ENCODE measurements at regions not wholly inside any gene's neighbourhood (a gene's known extent, or its start where the extent isn't known, plus 50 kb on each side); places are given as distances from the start of the nearest gene placed in this dataset.

- Histone ChIP-seq H3K4me3 (no peak overlapping the region), H3K27ac (no peak overlapping the region), H3K4me1 (ENCODE audit: control insufficient read depth in 1 of 2, low read depth in 2 of 2) (no peaks in the 10 kb centered on the region), H3K27me3 (replicated peaks; ENCODE audit: insufficient read depth) (no peaks in the 10 kb centered on the region), H3K9me3 (no peaks in the 10 kb centered on the region), H3K36me3 (no peaks in the 10 kb centered on the region)
- ATAC-seq (ENCODE audit: insufficient number of reproducible peaks, low FRiP score, low read depth) (no peak), DNase-seq (ENCODE audit: low spot score) (no peak)
- TF ChIP-seq CTCF (IDR thresholded peaks at IDR 0.05) = no peak
These were observed 364.0 kb upstream of the EEF2KMT start for GRCh38 chr16:5461574-5461973.

- no peak for DNase-seq (ENCODE audit: low spot score)
- Histone ChIP-seq H3K4me3 (no peak overlapping the region), H3K27me3 (replicated peaks; ENCODE audit: insufficient read depth) (no peaks in the 10 kb centered on the region), H3K27ac (no peak overlapping the region), H3K9me3 (no peaks in the 10 kb centered on the region), H3K36me3 (no peaks in the 10 kb centered on the region), H3K4me1 (ENCODE audit: control insufficient read depth in 1 of 2, low read depth in 2 of 2) (no peaks in the 10 kb centered on the region)
- TF ChIP-seq CTCF (IDR thresholded peaks at IDR 0.05) = no peak
- no peak for ATAC-seq (ENCODE audit: insufficient number of reproducible peaks, low FRiP score, low read depth)
These were observed 363.5 kb upstream of the EEF2KMT start for GRCh38 chr16:5461141-5461540.

- H3K27ac ChIP-seq = no peak overlapping the region
- no peak for DNase-seq (ENCODE audit: low spot score)
- ATAC-seq (ENCODE audit: insufficient number of reproducible peaks, low FRiP score, low read depth) = no peak
- no peaks in the 10 kb centered on the region for H3K4me1 ChIP-seq (ENCODE audit: control insufficient read depth in 1 of 2, low read depth in 2 of 2)
- no peak overlapping the region for H3K4me3 ChIP-seq
- no peaks in the 10 kb centered on the region for H3K27me3 ChIP-seq (replicated peaks; ENCODE audit: insufficient read depth)
- TF ChIP-seq CTCF (IDR thresholded peaks at IDR 0.05) = no peak
- H3K36me3 ChIP-seq = no peaks in the 10 kb centered on the region
- H3K9me3 ChIP-seq = no peaks in the 10 kb centered on the region
These were observed 363.1 kb upstream of the EEF2KMT start for GRCh38 chr16:5460701-5461100.

- ATAC-seq (ENCODE audit: insufficient number of reproducible peaks, low FRiP score, low read depth) = no peak
- Histone ChIP-seq H3K9me3 (no peaks in the 10 kb centered on the region), H3K27me3 (replicated peaks; ENCODE audit: insufficient read depth) (no peaks in the 10 kb centered on the region), H3K4me1 (ENCODE audit: control insufficient read depth in 1 of 2, low read depth in 2 of 2) (no peaks in the 10 kb centered on the region), H3K4me3 (no peak overlapping the region), H3K27ac (no peak overlapping the region), H3K36me3 (no peaks in the 10 kb centered on the region)
- no peak for TF ChIP-seq CTCF (IDR thresholded peaks at IDR 0.05)
- no peak for DNase-seq (ENCODE audit: low spot score)
These were observed 362.3 kb upstream of the EEF2KMT start for GRCh38 chr16:5459863-5460262.

- no peak overlapping the region for H3K27ac ChIP-seq
- no peaks in the 10 kb centered on the region for H3K27me3 ChIP-seq (replicated peaks; ENCODE audit: insufficient read depth)
- H3K36me3 ChIP-seq = no peaks in the 10 kb centered on the region
- ATAC-seq (ENCODE audit: insufficient number of reproducible peaks, low FRiP score, low read depth) (no peak), DNase-seq (ENCODE audit: low spot score) (no peak)
- H3K4me1 ChIP-seq (ENCODE audit: control insufficient read depth in 1 of 2, low read depth in 2 of 2) = no peaks in the 10 kb centered on the region
- TF ChIP-seq CTCF (IDR thresholded peaks at IDR 0.05) = no peak
- no peak overlapping the region for H3K4me3 ChIP-seq
- no peaks in the 10 kb centered on the region for H3K9me3 ChIP-seq
These were observed 357.5 kb upstream of the EEF2KMT start for GRCh38 chr16:5455110-5455509.

All from thoracic aorta (tissue), 2 donors.